Activated CD4-positive, alpha-beta T cell treated with anti-CD3 and anti-CD28 coated beads, Interleukin-2, amount 10 ng/mL, durations not matched to agents 24 days and 14 days (primary cell): ENCODE measurements at regions not wholly inside any gene's neighbourhood (a gene's known extent, or its start where the extent isn't known, plus 50 kb on each side); places are given as distances from the start of the nearest gene placed in this dataset.

Source experiments
- DNase-seq: peaks from one replicate; pipeline ENCODE4 v3.0.0; 2022
- H3K27ac Mint-ChIP-seq: one replicate; pipeline ENCODE4 v1.8.0; 2022; ENCODE audit warnings: mild to moderate bottlenecking, mixed read lengths
- H3K27me3 Mint-ChIP-seq: one replicate; pipeline ENCODE4 v1.8.0; 2022; ENCODE audit warnings: mixed read lengths
- H3K36me3 Mint-ChIP-seq: one replicate; pipeline ENCODE4 v1.8.0; 2022; ENCODE audit warnings: low read depth, mild to moderate bottlenecking, mixed read lengths
- H3K4me1 Mint-ChIP-seq: one replicate; pipeline ENCODE4 v1.8.0; 2021; ENCODE audit warnings: mixed read lengths
- H3K4me3 Mint-ChIP-seq: one replicate; pipeline ENCODE4 v1.8.0; 2022; ENCODE audit warnings: mild to moderate bottlenecking, moderate library complexity, mixed read lengths
- H3K9me3 Mint-ChIP-seq: one replicate; pipeline ENCODE4 v1.8.0; 2021; ENCODE audit warnings: mixed read lengths
- intact Hi-C: fragments of 100-400 bp; cut with micrococcal nuclease; formaldehyde crosslinking; loops from one replicate; pipeline ENCODE4 v1.15.1; 2023

- no peak for DNase-seq
- intact Hi-C loops = no loop called here
- peaks cover 7% of the 10 kb centered on the region for H3K9me3 Mint-ChIP-seq
- no peaks in the 10 kb centered on the region for H3K27me3 Mint-ChIP-seq
- peaks cover 34% of the 10 kb centered on the region for H3K4me1 Mint-ChIP-seq
- no peaks in the 10 kb centered on the region for H3K36me3 Mint-ChIP-seq
- no peak overlapping the region for H3K27ac Mint-ChIP-seq
- H3K4me3 Mint-ChIP-seq = no peak overlapping the region
Observed at GRCh38 chr6:14783594-14783993, 462.3 kb upstream of the JARID2 start.

GRCh38 chr6:14784596-14785492 is 461.0 kb upstream of the JARID2 start:
- intact Hi-C loops = no loop called here
- Mint-ChIP-seq H3K4me3 (peak overlapping the region; percentile 71), H3K9me3 (peaks cover 8% of the 10 kb centered on the region), H3K36me3 (no peaks in the 10 kb centered on the region), H3K27ac (peak overlapping the region; percentile 92), H3K4me1 (peaks cover 36% of the 10 kb centered on the region), H3K27me3 (no peaks in the 10 kb centered on the region)
- DNase-seq = peak; percentile 76

GRCh38 chr6:14785493-14785790 is 460.4 kb upstream of the JARID2 start:
- Mint-ChIP-seq H3K4me1 (peaks cover 37% of the 10 kb centered on the region), H3K27ac (no peak overlapping the region), H3K36me3 (no peaks in the 10 kb centered on the region), H3K4me3 (no peak overlapping the region), H3K27me3 (no peaks in the 10 kb centered on the region), H3K9me3 (peaks cover 12% of the 10 kb centered on the region)
- DNase-seq = no peak
- intact Hi-C loops = no loop called here

GRCh38 chr6:14786008-14786407 is 459.9 kb upstream of the JARID2 start:
- intact Hi-C loops = no loop called here
- Mint-ChIP-seq H3K27me3 (no peaks in the 10 kb centered on the region), H3K36me3 (no peaks in the 10 kb centered on the region), H3K9me3 (peaks cover 13% of the 10 kb centered on the region), H3K27ac (no peak overlapping the region), H3K4me1 (peaks cover 37% of the 10 kb centered on the region), H3K4me3 (no peak overlapping the region)
- no peak for DNase-seq

DNA sequence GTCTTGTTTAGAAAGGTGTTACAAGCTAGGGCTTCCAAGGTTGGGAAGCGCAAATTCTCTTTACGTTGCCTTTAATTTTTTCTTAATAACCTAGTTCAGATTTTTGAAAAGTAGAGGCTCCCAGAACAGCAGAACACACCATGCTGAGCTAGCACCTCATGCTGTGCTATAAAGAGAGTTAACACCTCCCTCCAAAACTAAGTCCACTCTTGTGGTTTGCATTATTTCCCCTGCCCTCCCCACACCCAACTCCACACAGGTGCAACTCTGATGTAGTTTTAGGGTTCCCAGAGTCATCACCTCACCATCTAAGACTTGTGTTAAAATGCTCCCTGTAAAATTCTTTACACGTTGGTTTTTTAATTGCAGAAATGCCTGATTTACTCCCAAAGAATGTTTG is 459.4 kb upstream of the JARID2 start:
- no peak overlapping the region for H3K4me3 Mint-ChIP-seq
- no peak overlapping the region for H3K27ac Mint-ChIP-seq
- no peak for DNase-seq
- no peaks in the 10 kb centered on the region for H3K36me3 Mint-ChIP-seq
- H3K4me1 Mint-ChIP-seq = peaks cover 40% of the 10 kb centered on the region
- intact Hi-C loops = no loop called here
- H3K9me3 Mint-ChIP-seq = peaks cover 13% of the 10 kb centered on the region
- H3K27me3 Mint-ChIP-seq = no peaks in the 10 kb centered on the region

- intact Hi-C loops = loop anchor here (1.0 kb wide), 2 partner anchors 39 to 88 kb away; no protein-coding TSS in a partner anchor
- no peak for DNase-seq
- Mint-ChIP-seq H3K4me3 (no peak overlapping the region), H3K27me3 (no peaks in the 10 kb centered on the region), H3K27ac (no peak overlapping the region), H3K9me3 (peaks cover 14% of the 10 kb centered on the region), H3K36me3 (no peaks in the 10 kb centered on the region), H3K4me1 (peaks cover 40% of the 10 kb centered on the region)
Observed at GRCh38 chr6:14787250-14787649, 458.6 kb upstream of the JARID2 start.

- intact Hi-C loops = loop anchor here (1.0 kb wide), 2 partner anchors 39 to 88 kb away; no protein-coding TSS in a partner anchor
- Mint-ChIP-seq H3K9me3 (peaks cover 17% of the 10 kb centered on the region), H3K4me3 (no peak overlapping the region), H3K27me3 (no peaks in the 10 kb centered on the region), H3K27ac (no peak overlapping the region), H3K4me1 (peaks cover 42% of the 10 kb centered on the region), H3K36me3 (peaks cover 2% of the 10 kb centered on the region)
- DNase-seq = no peak
Observed at GRCh38 chr6:14787677-14788076, 458.2 kb upstream of the JARID2 start.

- DNase-seq = no peak
- Mint-ChIP-seq H3K27me3 (no peaks in the 10 kb centered on the region), H3K4me1 (peaks cover 34% of the 10 kb centered on the region), H3K4me3 (no peak overlapping the region), H3K27ac (no peak overlapping the region), H3K36me3 (peaks cover 2% of the 10 kb centered on the region), H3K9me3 (peaks cover 18% of the 10 kb centered on the region)
- intact Hi-C loops = no loop called here
Observed at GRCh38 chr6:14789996-14790395, 455.9 kb upstream of the JARID2 start.

DNA sequence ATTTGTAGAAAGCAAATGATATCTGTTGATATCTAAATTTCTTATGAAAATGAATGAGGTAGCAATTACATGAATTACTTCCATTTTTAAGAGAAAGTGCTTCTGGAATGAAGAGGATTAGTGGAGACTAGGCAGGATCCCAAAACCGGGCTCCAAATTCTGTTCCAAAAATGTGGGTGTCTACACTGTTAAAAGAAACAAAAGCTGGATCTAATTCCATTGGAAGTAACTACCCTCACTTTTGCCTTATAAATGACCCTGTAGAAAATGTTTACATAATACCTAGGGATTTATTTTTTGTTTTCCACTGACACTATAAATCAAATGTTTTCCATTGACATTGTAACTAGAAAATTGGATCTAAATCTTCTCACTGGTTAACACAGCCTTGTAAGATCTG is 454.9 kb upstream of the JARID2 start:
- intact Hi-C loops = no loop called here
- H3K4me3 Mint-ChIP-seq = no peak overlapping the region
- no peak overlapping the region for H3K27ac Mint-ChIP-seq

GRCh38 chr6:14791526-14791925 is 454.3 kb upstream of the JARID2 start:
- H3K4me1 Mint-ChIP-seq = peaks cover 28% of the 10 kb centered on the region
- H3K27ac Mint-ChIP-seq = no peak overlapping the region
- intact Hi-C loops = no loop called here
- peaks cover 18% of the 10 kb centered on the region for H3K9me3 Mint-ChIP-seq
- no peaks in the 10 kb centered on the region for H3K27me3 Mint-ChIP-seq
- no peak overlapping the region for H3K4me3 Mint-ChIP-seq
- peaks cover 2% of the 10 kb centered on the region for H3K36me3 Mint-ChIP-seq
- no peak for DNase-seq

More for the DNA sequence above, 454.9 kb upstream of the JARID2 start:
- H3K9me3 Mint-ChIP-seq = peaks cover 18% of the 10 kb centered on the region
- H3K27me3 Mint-ChIP-seq = no peaks in the 10 kb centered on the region
- peaks cover 28% of the 10 kb centered on the region for H3K4me1 Mint-ChIP-seq
- H3K36me3 Mint-ChIP-seq = peaks cover 2% of the 10 kb centered on the region
- DNase-seq = no peak

DNA sequence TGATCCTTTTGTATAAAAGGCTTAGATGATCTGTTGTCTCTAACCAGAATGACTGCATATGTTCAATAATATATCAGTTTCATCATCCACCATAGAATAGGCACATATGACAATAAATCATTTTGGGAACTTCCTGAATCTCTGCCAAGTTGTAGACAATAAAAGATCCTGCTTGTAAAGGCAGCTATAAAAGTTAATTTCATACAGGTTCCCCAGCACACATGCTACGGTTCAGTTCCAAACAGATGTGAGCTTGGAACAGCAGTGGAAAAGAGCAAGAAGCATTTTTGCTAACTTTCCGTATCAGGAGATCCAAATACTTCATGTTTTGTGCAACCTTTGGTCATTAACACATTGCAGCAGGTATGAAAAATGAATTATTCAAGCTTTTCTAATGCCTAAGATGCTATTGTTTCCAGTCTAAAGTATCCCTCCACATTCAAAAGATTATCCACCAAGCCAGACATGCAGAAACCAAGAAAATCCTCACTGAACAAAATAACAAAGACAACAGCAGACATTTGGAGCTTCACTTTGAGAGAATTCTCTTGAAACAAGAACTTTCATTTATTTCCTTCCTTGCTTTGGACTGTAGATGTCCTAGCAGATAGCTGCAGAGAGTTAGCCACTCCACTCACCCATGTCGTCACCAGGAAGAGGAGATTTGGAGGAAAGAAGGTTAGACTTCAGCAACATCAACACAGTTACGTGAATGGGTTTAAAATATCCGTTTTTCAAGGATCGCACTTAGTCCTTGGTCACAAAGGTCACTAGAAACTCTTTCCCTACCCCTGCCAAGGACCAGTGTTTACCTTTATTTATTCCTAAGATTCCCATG is 453.5 kb upstream of the JARID2 start:
- no peak overlapping the region for H3K4me3 Mint-ChIP-seq

GRCh38 chr6:14795451-14795850 is 450.4 kb upstream of the JARID2 start:
- Mint-ChIP-seq H3K36me3 (peaks cover 2% of the 10 kb centered on the region), H3K4me3 (no peak overlapping the region), H3K9me3 (peaks cover 8% of the 10 kb centered on the region), H3K27me3 (peaks cover 4% of the 10 kb centered on the region), H3K4me1 (peaks cover 20% of the 10 kb centered on the region), H3K27ac (no peak overlapping the region)
- intact Hi-C loops = no loop called here
- DNase-seq = no peak

More for the DNA sequence above, 453.5 kb upstream of the JARID2 start:
- intact Hi-C loops = no loop called here
- DNase-seq = no peak
- Mint-ChIP-seq H3K9me3 (peaks cover 18% of the 10 kb centered on the region), H3K4me1 (peaks cover 20% of the 10 kb centered on the region), H3K27ac (no peak overlapping the region), H3K36me3 (peaks cover 2% of the 10 kb centered on the region), H3K27me3 (no peaks in the 10 kb centered on the region)

DNA sequence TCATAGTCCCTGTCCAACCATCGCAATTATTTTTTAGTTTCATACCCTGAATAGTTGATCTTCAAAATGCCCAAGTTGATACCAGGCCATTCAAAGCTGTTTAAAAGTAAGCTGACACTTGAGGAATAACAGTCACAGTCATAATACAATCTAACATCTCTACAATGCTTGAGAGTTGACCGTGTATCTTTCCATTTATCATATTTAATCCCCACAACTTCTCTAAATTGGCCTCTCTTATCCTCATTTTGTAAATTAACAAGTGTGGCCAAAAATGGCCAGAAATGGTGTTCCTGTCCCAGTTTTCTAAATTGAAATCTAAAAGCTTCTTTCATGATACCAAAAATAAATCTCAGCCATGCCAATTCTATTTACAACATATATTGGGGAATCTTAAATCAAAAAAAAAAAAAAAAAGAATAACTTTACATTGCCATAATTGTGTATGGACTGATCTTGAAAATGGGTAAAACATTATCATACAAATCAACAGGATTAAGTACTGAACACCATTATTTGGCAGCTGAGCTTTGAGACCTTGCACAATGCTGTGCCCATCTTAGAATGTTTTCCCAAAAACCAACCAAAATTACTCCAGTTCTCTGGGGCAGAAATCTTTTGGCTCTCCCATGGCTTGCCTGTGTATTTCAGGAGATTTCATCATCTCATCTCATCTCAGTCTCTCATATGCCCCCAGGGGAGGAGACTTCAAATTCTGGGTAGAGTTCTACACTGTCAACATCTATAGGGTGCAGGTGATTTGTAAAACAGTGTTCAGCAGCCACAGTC is 448.7 kb upstream of the JARID2 start:
- intact Hi-C loops = no loop called here
- no peak overlapping the region for H3K4me3 Mint-ChIP-seq
- no peak overlapping the region for H3K27ac Mint-ChIP-seq
- H3K4me1 Mint-ChIP-seq = peaks cover 14% of the 10 kb centered on the region
- peaks cover 2% of the 10 kb centered on the region for H3K36me3 Mint-ChIP-seq
- no peak for DNase-seq
- peaks cover 4% of the 10 kb centered on the region for H3K27me3 Mint-ChIP-seq
- H3K9me3 Mint-ChIP-seq = peaks cover 11% of the 10 kb centered on the region
